H1 (cell line): ENCODE measurements at regions not wholly inside any gene's neighbourhood (a gene's known extent, or its start where the extent isn't known, plus 50 kb on each side); places are given as distances from the start of the nearest gene placed in this dataset.

Source experiments
- CTCF ChIA-PET: fragments of 300-600 bp; sonication (Branson Sonifier 250); formaldehyde crosslinking; loops from one replicate; lab custom pipeline; 2021; ENCODE audit not compliant: partially characterized antibody; lab: Charles Lee
- POLR2A ChIA-PET: fragments of 300-600 bp; sonication (Branson Sonifier 250); formaldehyde crosslinking; loops from one replicate; lab custom pipeline; 2021; ENCODE audit warnings: inconsistent platforms; ENCODE audit not compliant: partially characterized antibody; lab: Charles Lee
- DNase-seq, 2 experiments: peaks; one replicate each; pipeline versions ENCODE4 v3.0.0 to v3.0.0-alpha.2; 2010 to 2022; ENCODE audit warnings: low spot score in 2 of 2, low read depth in 1 of 2, mixed read lengths in 1 of 2
- FAIRE-seq: peaks from 2 replicates; lab custom pipeline; 2011; peaks lifted over from hg19 to GRCh38; lab: Jason Lieb, UNC
- H2AFZ ChIP-seq: 2 replicates; pipeline ENCODE4 v1.8.1; 2012; ENCODE audit warnings: low read length, inconsistent platforms
- H2AK5ac ChIP-seq: 2 replicates; pipeline ENCODE4 v1.6.1; 2013; ENCODE audit warnings: low read depth, low read length
- H2BK120ac ChIP-seq: replicated peaks from 2 replicates; pipeline ENCODE3; 2013; ENCODE audit warnings: low read depth, low read length, inconsistent platforms
- H2BK12ac ChIP-seq: 2 replicates; pipeline ENCODE4 v1.6.1; 2013; ENCODE audit warnings: low read depth, low read length
- H2BK15ac ChIP-seq: 2 replicates; pipeline ENCODE4 v1.6.1; 2013; ENCODE audit warnings: low read length
- H2BK20ac ChIP-seq: 2 replicates; pipeline ENCODE4 v1.6.1; 2013; ENCODE audit warnings: low read length
- H2BK5ac ChIP-seq: 2 replicates; pipeline ENCODE4 v1.6.1; 2013; ENCODE audit warnings: low read depth, low read length
- H3K14ac ChIP-seq: 2 replicates; pipeline ENCODE4 v1.6.1; 2013; ENCODE audit warnings: inconsistent platforms; ENCODE audit not compliant: insufficient read length
- H3K18ac ChIP-seq: 2 replicates; pipeline ENCODE4 v1.6.1; 2013; ENCODE audit warnings: low read length; ENCODE audit errors: extremely low read depth
- H3K23ac ChIP-seq: 2 replicates; pipeline ENCODE4 v1.6.1; 2013; ENCODE audit warnings: inconsistent platforms; ENCODE audit not compliant: insufficient read length
- H3K23me2 ChIP-seq: 2 replicates; pipeline ENCODE4 v1.6.1; 2013; ENCODE audit warnings: low read depth, low read length
- H3K27ac ChIP-seq: 2 replicates; pipeline ENCODE4 v1.6.1; 2011; ENCODE audit warnings: low read depth, low read length, inconsistent platforms
- H3K27me3 ChIP-seq, 4 experiments: replicated peaks in 1 of 4; 1 replicate in 1 of 4; 2 replicates in 3 of 4; pipeline versions ENCODE4 v1.6.1 to v1.8.1; 2011 to 2013; ENCODE audit warnings: low read length in 3 of 4, mild to moderate bottlenecking in 3 of 4, inconsistent platforms in 2 of 4, mixed read lengths in 2 of 4, moderate library complexity in 1 of 4; ENCODE audit not compliant: control insufficient read depth in 3 of 4, insufficient read depth in 3 of 4; ENCODE audit errors: extremely low read depth in 1 of 4
- H3K36me3 ChIP-seq, 4 experiments: 2 replicates each; pipeline versions ENCODE4 v1.6.1 to v1.8.1; 2011 to 2013; ENCODE audit warnings: mild to moderate bottlenecking in 4 of 4, low read length in 3 of 4, moderate library complexity in 2 of 4, control low read depth in 1 of 4, inconsistent platforms in 1 of 4; ENCODE audit not compliant: insufficient read depth in 4 of 4, control insufficient read depth in 2 of 4
- H3K4ac ChIP-seq: replicated peaks from 2 replicates; pipeline ENCODE3; 2013; ENCODE audit warnings: low read length, low read depth, mixed read lengths, inconsistent platforms; ENCODE audit not compliant: insufficient read length
- H3K4me1 ChIP-seq, 4 experiments: replicated peaks in 1 of 4; 1 replicate in 1 of 4; 2 replicates in 3 of 4; pipeline versions ENCODE4 v1.6.1 to v1.8.1; 2011 to 2013; ENCODE audit warnings: low read length in 3 of 4, inconsistent platforms in 2 of 4, mixed read lengths in 1 of 4; ENCODE audit not compliant: insufficient read depth in 4 of 4, control insufficient read depth in 3 of 4
- H3K4me2 ChIP-seq, 2 experiments: 2 replicates each; pipeline versions ENCODE4 v1.6.1 to v1.8.1; 2011 to 2013; ENCODE audit warnings: low read depth in 2 of 2, low read length in 2 of 2, control low read depth in 1 of 2, inconsistent platforms in 1 of 2, mild to moderate bottlenecking in 1 of 2; ENCODE audit not compliant: insufficient read depth in 1 of 2
- H3K4me3 ChIP-seq, 4 experiments: fragments of 200-600, 300-600 bp in 1 of 4; sonication (generic), shearing (Covaris generic), sonication (Bioruptor Twin) in 1 of 4; 2 replicates each; pipeline versions ENCODE4 v1.5.1 to v1.8.1; 2011 to 2016; ENCODE audit warnings: low read length in 4 of 4, low read depth in 3 of 4, control low read depth in 2 of 4, inconsistent platforms in 2 of 4, mild to moderate bottlenecking in 2 of 4, mixed read lengths in 1 of 4, moderate library complexity in 1 of 4; ENCODE audit not compliant: insufficient read depth in 2 of 4; ENCODE audit errors: extremely low read depth in 1 of 4
- H3K56ac ChIP-seq: replicated peaks from 2 replicates; pipeline ENCODE3; 2013; ENCODE audit warnings: low read depth, mild to moderate bottlenecking, mixed read lengths, low read length, inconsistent platforms; ENCODE audit not compliant: insufficient read length
- H3K79me1 ChIP-seq: 2 replicates; pipeline ENCODE4 v1.6.1; 2013; ENCODE audit warnings: low read depth, low read length, control low read depth
- H3K79me2 ChIP-seq, 2 experiments: 2 replicates each; pipeline versions ENCODE4 v1.6.1 to v1.8.1; 2012 to 2013; ENCODE audit warnings: low read length in 2 of 2, mild to moderate bottlenecking in 2 of 2, inconsistent platforms in 1 of 2; ENCODE audit not compliant: insufficient read depth in 2 of 2, control insufficient read depth in 1 of 2
- H3K9ac ChIP-seq, 4 experiments: replicated peaks in 1 of 4; 1 replicate in 1 of 4; 2 replicates in 3 of 4; pipeline versions ENCODE4 v1.6.1 to v1.8.1; 2011 to 2013; ENCODE audit warnings: low read depth in 3 of 4, low read length in 3 of 4, control low read depth in 2 of 4, mild to moderate bottlenecking in 2 of 4, moderate library complexity in 2 of 4, inconsistent platforms in 1 of 4; ENCODE audit errors: extremely low read depth in 1 of 4
- H3K9me3 ChIP-seq, 2 experiments: 2 replicates each; pipeline versions ENCODE4 v1.6.1 to v1.8.1; 2012 to 2013; ENCODE audit warnings: mild to moderate bottlenecking in 2 of 2, moderate library complexity in 2 of 2, control low read depth in 1 of 2, inconsistent platforms in 1 of 2, low read depth in 1 of 2, low read length in 1 of 2, mixed read lengths in 1 of 2; ENCODE audit not compliant: insufficient read depth in 2 of 2
- H4K20me1 ChIP-seq, 2 experiments: replicated peaks in 1 of 2; 2 replicates each; pipeline versions ENCODE3 to v1.8.1; 2011 to 2013; ENCODE audit warnings: inconsistent platforms in 2 of 2, low read length in 2 of 2, mild to moderate bottlenecking in 1 of 2; ENCODE audit not compliant: insufficient read depth in 2 of 2, control insufficient read depth in 1 of 2
- H4K5ac ChIP-seq: 2 replicates; pipeline ENCODE4 v1.6.1; 2013; ENCODE audit warnings: low read length, low read depth, mixed read lengths, inconsistent platforms; ENCODE audit not compliant: insufficient read length
- H4K8ac ChIP-seq: 2 replicates; pipeline ENCODE4 v1.8.0; 2013; ENCODE audit warnings: mild to moderate bottlenecking, moderate library complexity, low read length, inconsistent platforms; ENCODE audit not compliant: insufficient read depth; ENCODE audit errors: extremely low read depth
- H4K91ac ChIP-seq: replicated peaks from 2 replicates; pipeline ENCODE3; 2013; ENCODE audit warnings: low read length, mixed read lengths, inconsistent platforms; ENCODE audit not compliant: insufficient read length
- BACH1 ChIP-seq: IDR thresholded peaks from 2 replicates; pipeline ENCODE4 v1.6.1; 2012; ENCODE audit warnings: low read length, improper control_type of control experiment
- BCL11A ChIP-seq, 2 experiments: IDR thresholded peaks; one replicate each; pipeline ENCODE4 v1.6.1; 2011; ENCODE audit warnings: low read depth in 2 of 2, low read length in 2 of 2, mild to moderate bottlenecking in 2 of 2
- CBX8 ChIP-seq: fragments of 300-800, 300-1000 bp; sonication (generic); IDR thresholded peaks from 2 replicates; pipeline ENCODE4 v1.7.1; 2016; ENCODE audit warnings: low read depth, low read length, borderline replicate concordance
- CREB1 ChIP-seq: IDR thresholded peaks from 2 replicates; pipeline ENCODE4 v1.6.1; 2012; ENCODE audit warnings: inconsistent platforms
- EGR1 ChIP-seq: IDR thresholded peaks from 2 replicates; pipeline ENCODE4 v1.6.1; 2011; ENCODE audit warnings: low read depth, low read length, borderline replicate concordance
- FOSL1 ChIP-seq: IDR thresholded peaks from 2 replicates; pipeline ENCODE4 v1.6.1; 2011; ENCODE audit warnings: mild to moderate bottlenecking, low read depth, low read length, moderate library complexity; ENCODE audit not compliant: insufficient read depth
- GABPA ChIP-seq: IDR thresholded peaks from 2 replicates; pipeline ENCODE4 v1.6.1; 2011; ENCODE audit warnings: mild to moderate bottlenecking, low read length, moderate library complexity, borderline replicate concordance; ENCODE audit not compliant: insufficient read depth
- HDAC6 ChIP-seq: IDR thresholded peaks from one replicate; pipeline ENCODE4 v1.7.1; 2012; ENCODE audit warnings: low read depth, mild to moderate bottlenecking, inconsistent platforms, low read length, moderate library complexity
- JUND ChIP-seq: IDR thresholded peaks from 2 replicates; pipeline ENCODE4 v1.6.1; 2011; ENCODE audit warnings: mild to moderate bottlenecking, improper control_type of control experiment, low read length
- MAX ChIP-seq: IDR thresholded peaks from 2 replicates; pipeline ENCODE4 v1.6.1; 2012; ENCODE audit warnings: inconsistent platforms
- RBBP5 ChIP-seq: IDR thresholded peaks from 2 replicates; pipeline ENCODE4 v1.7.1; 2012; ENCODE audit warnings: low read depth, mild to moderate bottlenecking, inconsistent platforms, low read length, moderate library complexity, borderline replicate concordance
- SIX5 ChIP-seq: IDR thresholded peaks from 2 replicates; pipeline ENCODE4 v1.6.1; 2011; ENCODE audit warnings: mild to moderate bottlenecking, low read depth, low read length
- SP4 ChIP-seq: IDR thresholded peaks from 2 replicates; pipeline ENCODE4 v1.6.1; 2012; ENCODE audit warnings: low read length, inconsistent platforms
- YY1 ChIP-seq: IDR thresholded peaks from 2 replicates; pipeline ENCODE4 v1.6.1; 2011; ENCODE audit warnings: low read depth, mild to moderate bottlenecking, low read length
- WGBS, 2 experiments: shearing (Covaris generic) in 1 of 2; methylation state at CpG; one replicate each; pipeline versions ENCODE4 v1.1.6 to v1.1.7; 2013 to 2015; ENCODE audit warnings: low lambda C conversion rate in 2 of 2, mixed read lengths in 2 of 2, inconsistent platforms in 1 of 2, low coverage in 1 of 2, missing lambda C conversion rate in 1 of 2; ENCODE audit not compliant: insufficient replicate concordance in 2 of 2, insufficient coverage in 1 of 2, insufficient read length in 1 of 2; ENCODE audit errors: extremely low coverage in 1 of 2, missing lambda C conversion rate in 1 of 2; 5-methylcytosine and 5-hydroxymethylcytosine counted together
- TF ChIP-seq, protein P1 (sequence below): IDR thresholded peaks from 2 replicates; pipeline ENCODE4 v1.6.1; 2012; ENCODE audit warnings: low read length, inconsistent platforms

DNA sequence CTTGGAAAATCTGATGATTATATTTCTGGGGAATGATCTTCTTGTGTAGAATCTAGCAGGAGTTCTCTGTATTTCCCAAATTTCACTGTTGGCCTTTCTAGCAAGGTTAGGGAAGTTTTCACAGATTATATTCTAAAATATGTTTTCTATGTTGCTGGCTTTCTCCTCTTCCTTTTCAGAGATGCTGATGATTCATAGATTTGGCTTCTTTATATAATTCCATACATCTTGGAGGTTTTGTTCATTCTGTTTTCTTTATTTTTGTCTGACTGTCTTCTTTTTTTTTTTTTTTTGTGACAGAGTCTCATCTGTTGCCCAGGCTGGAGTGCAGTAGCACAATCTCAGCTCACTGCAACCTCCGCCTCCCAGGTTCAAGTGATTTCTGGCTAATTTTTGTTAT, 957.9 kb upstream of the SLIT2 start:
- H3K23me2 ChIP-seq, result no peaks in the 10 kb centered on the region
- H3K4me3 ChIP-seq, result no peak overlapping the region
- no peaks in the 10 kb centered on the region for H3K36me3 ChIP-seq
- no peak overlapping the region for H2BK120ac ChIP-seq
- POLR2A ChIA-PET, result no interaction called here
- no peak overlapping the region for H3K18ac ChIP-seq
- H4K20me1 ChIP-seq, result no peaks in the 10 kb centered on the region
- H3K56ac ChIP-seq, result no peak overlapping the region
- no peaks in the 10 kb centered on the region for H3K4me1 ChIP-seq
- 89% methylated on average over 1 of the region's 1 CpG; no CpG with 5 or more reads in 1 of the 2 experiments for WGBS, 2 experiments
- no peak overlapping the region for H3K4ac ChIP-seq
- H3K4me2 ChIP-seq, result no peak overlapping the region
- no peak overlapping the region for H3K27ac ChIP-seq
- H2BK20ac ChIP-seq, result no peak overlapping the region
- H4K91ac ChIP-seq, result no peak overlapping the region
- no peak overlapping the region for H3K14ac ChIP-seq
- DNase-seq (no peak), FAIRE-seq (no peak)
- H3K9me3 ChIP-seq, result peaks cover 0 to 11% of the 10 kb centered on the region in 2 experiments; a peak in 2 of 4 replicates
- no peak overlapping the region for H3K9ac ChIP-seq
- no peak overlapping the region for H2AFZ ChIP-seq
- H4K5ac ChIP-seq, result no peak overlapping the region
- no peak overlapping the region for H2BK12ac ChIP-seq
- H2BK15ac ChIP-seq, result no peak overlapping the region
- no peak overlapping the region for H3K23ac ChIP-seq
- no peak overlapping the region for H4K8ac ChIP-seq
- no peaks in the 10 kb centered on the region for H3K79me2 ChIP-seq
- no peaks in the 10 kb centered on the region for H3K27me3 ChIP-seq
- no peaks in the 10 kb centered on the region for H3K79me1 ChIP-seq
- CTCF ChIA-PET, result no interaction called here
- H2AK5ac ChIP-seq, result no peak overlapping the region
- H2BK5ac ChIP-seq, result no peak overlapping the region
- no peak for TF ChIP-seq BACH1
- TF ChIP-seq MAX, result no peak
- TF ChIP-seq HDAC6, result no peak
- TF ChIP-seq EGR1, result no peak
- TF ChIP-seq SP4, result no peak
- TF ChIP-seq FOSL1, result no peak
- TF ChIP-seq, protein P1, sequence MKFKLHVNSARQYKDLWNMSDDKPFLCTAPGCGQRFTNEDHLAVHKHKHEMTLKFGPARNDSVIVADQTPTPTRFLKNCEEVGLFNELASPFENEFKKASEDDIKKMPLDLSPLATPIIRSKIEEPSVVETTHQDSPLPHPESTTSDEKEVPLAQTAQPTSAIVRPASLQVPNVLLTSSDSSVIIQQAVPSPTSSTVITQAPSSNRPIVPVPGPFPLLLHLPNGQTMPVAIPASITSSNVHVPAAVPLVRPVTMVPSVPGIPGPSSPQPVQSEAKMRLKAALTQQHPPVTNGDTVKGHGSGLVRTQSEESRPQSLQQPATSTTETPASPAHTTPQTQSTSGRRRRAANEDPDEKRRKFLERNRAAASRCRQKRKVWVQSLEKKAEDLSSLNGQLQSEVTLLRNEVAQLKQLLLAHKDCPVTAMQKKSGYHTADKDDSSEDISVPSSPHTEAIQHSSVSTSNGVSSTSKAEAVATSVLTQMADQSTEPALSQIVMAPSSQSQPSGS, result no peak
- no peak for TF ChIP-seq CREB1
- TF ChIP-seq YY1, result no peak
- no peak for TF ChIP-seq RBBP5
- no peak for TF ChIP-seq GABPA
- no peak for TF ChIP-seq JUND
- no peak for TF ChIP-seq CBX8
- no peak for TF ChIP-seq SIX5
- no peak for TF ChIP-seq BCL11A (IDR thresholded peaks at IDR 0.05; ENCODE audit: low read depth in 2 of 2, low read length in 2 of 2)
